GM12872 (cell line): ENCODE measurements at regions not wholly inside any gene's neighbourhood (a gene's known extent, or its start where the extent isn't known, plus 50 kb on each side); places are given as distances from the start of the nearest gene placed in this dataset.

ENCODE experiments used
- TF ChIP-seq, protein P1 (sequence below): IDR thresholded peaks from 3 replicates; pipeline ENCODE4 v1.5.1; 2011; ENCODE audit warnings: low read depth, mild to moderate bottlenecking, low read length, moderate library complexity; ENCODE audit not compliant: insufficient read depth

DNA sequence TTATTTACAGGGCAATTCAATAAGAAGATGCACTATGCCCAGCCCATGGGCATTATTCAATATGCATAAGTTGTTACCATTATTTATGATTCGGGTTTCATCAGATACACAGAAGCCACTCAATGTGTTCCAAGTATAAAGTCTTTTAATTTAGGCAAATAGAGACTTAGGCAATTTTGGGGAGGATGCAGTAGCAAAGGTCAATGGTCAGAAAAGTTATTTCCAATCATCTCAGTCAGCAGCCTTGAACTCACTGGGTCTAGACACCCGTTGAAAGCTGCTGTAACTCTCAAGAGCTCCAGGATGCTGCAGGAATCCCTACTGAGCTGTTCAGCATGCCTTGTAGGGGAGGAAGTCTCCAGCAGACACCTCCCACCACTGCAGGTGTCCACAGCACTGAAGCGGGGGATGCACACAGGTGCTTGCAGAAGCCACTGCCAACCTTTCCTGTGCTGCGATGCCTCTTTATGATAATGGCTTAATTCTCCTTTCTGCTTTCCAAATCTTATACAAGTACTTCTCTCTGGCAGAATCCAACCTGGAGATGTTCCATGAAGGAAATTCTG, 155.0 kb upstream of the SUCLG2 start:
- TF ChIP-seq, protein P1, sequence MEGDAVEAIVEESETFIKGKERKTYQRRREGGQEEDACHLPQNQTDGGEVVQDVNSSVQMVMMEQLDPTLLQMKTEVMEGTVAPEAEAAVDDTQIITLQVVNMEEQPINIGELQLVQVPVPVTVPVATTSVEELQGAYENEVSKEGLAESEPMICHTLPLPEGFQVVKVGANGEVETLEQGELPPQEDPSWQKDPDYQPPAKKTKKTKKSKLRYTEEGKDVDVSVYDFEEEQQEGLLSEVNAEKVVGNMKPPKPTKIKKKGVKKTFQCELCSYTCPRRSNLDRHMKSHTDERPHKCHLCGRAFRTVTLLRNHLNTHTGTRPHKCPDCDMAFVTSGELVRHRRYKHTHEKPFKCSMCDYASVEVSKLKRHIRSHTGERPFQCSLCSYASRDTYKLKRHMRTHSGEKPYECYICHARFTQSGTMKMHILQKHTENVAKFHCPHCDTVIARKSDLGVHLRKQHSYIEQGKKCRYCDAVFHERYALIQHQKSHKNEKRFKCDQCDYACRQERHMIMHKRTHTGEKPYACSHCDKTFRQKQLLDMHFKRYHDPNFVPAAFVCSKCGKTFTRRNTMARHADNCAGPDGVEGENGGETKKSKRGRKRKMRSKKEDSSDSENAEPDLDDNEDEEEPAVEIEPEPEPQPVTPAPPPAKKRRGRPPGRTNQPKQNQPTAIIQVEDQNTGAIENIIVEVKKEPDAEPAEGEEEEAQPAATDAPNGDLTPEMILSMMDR, result no peak

DNA sequence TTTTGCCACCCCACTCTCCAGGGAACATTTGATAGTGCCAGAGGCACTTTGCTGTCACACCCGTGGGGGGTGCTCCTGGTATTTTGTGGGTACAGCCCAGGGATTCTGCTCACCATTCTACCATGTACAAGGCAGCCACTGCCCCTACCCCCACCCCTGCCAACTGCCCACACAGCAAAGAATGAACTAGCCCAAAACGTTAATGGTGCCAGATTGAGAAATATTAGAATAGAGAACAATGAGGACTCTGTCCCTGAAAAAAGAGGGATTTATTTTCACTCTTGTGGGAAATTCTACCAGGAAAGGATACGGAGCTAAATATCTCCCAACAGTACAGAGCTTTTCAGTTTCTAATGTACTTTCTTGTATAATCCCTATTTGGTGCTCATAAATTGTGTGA, 154.5 kb upstream of the SUCLG2 start:
- TF ChIP-seq, protein P1, result no peak

DNA sequence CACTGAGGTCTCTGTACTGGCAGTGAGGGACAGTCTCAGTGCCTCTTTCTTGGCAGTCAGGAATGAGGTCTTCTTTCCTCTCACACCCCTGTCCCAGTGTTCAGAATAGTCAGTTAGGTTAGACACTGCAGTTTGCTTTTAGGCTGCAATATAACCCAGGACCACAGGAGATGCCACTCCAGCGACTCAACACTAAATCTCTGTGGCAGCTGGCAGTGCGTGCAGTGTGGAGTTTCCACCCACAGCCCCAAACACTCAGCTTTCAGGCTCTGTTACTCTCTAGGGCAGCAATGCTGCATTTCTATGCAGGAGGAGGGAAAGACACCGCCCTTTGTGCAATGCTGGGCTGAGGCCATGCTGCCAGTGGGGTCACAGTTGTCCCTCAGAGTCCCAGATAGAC, 150.2 kb upstream of the SUCLG2 start:
- TF ChIP-seq, protein P1, result no peak

DNA sequence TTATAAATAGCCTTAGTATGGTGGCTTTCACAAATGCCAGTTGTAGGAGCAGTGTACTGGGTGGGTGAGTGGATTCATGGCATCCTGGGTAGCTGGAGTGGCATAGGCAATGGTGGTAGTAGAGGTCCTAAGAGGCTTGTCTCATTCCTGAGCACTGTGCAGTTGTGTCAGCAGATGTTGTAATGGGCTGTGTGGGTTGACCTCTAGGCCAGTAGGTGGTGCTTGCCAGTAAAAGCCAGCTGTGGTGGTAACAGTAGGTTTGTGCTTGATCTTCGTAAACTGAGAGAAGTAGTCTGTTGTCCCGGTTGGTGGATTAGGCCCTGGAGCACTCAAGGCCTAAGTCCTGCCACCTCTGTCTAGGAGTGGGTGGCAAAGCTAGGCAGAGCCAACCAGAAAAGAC, 149.7 kb upstream of the SUCLG2 start:
- TF ChIP-seq, protein P1, result 0 out of 3 replicates have a peak, but pooled peaks have one; percentile 8

DNA sequence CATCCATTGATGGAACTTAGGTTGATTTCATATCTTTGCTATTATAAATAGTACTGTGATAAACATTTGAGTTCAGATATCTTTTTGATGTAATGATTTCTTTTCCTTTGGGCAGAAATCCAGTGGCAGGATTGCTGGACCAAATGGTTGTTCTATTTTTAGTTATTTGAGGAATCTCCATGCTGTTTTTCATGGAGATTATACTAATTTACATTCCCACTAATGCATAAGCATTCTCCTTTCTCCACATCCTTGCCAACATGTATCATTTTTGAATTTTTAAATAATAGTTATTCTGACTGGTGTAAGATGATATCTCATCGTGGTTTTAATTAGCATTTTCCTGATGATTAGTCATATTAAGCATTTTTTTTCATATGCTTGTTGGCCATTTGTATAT, 144.0 kb upstream of the SUCLG2 start:
- TF ChIP-seq, protein P1, result no peak

DNA sequence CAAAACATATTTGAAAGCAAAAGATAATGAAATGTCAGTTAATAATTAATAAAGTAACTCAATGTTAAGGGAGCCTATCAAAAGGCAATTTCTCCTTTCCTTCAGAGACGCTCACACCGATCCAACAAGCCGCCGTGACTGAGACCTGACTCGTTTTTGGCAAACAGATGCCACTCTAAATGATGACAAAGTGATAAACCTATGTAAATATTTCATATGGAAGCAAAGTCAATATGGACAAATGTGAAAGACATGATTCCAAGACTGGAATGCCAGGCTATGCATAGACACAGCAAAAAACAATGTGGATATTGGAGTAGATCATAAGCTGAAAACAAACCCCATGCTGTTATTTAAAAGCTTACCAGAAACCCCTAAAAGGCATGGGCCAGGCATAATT, 137.2 kb upstream of the SUCLG2 start:
- TF ChIP-seq, protein P1, result no peak

DNA sequence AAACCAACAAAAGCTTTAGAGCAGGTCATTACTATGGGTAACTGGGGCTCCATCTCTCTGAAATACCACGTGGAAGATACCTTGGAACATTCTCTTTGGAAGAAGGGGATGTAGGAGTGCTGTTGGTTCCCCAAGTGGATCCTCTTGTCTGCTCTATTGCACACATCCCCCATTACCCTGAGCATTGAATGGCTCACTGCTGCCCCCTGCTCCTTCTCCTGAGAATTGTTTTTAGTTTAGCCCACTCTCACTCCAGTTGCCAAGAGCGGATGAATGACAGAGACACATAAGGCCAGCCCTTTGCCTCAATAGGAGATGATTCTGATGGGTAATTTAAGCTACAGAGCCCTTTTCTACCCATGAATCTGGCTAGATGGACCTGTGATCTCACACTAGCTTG, 135.6 kb upstream of the SUCLG2 start:
- TF ChIP-seq, protein P1, result peak; percentile 82

DNA sequence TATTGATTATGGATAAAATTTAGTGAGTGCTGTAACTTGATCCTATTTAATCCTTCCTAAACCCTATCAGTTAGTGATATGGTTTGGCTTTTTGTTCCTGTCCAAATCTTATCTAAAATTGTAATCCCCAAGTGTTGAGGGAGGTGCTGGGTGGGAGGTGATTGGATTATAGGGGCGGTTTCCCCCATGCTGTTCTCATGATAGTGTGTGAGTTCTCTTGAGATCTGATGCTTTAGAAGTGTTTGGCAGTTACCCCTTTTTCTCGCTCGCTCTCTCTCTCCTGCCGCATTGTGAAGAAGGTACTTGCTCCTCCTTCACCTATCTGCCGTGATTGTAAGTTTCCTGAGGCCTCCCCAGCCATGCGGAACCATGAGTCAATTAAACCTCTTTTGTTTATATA, 134.0 kb upstream of the SUCLG2 start:
- TF ChIP-seq, protein P1, result no peak
